8988T (cell line): ENCODE measurements at regions not wholly inside any gene's neighbourhood (a gene's known extent, or its start where the extent isn't known, plus 50 kb on each side); places are given as distances from the start of the nearest gene placed in this dataset.

Experiments used
- DNase-seq: peaks from one replicate; pipeline ENCODE4 v3.0.0; 2011

DNA sequence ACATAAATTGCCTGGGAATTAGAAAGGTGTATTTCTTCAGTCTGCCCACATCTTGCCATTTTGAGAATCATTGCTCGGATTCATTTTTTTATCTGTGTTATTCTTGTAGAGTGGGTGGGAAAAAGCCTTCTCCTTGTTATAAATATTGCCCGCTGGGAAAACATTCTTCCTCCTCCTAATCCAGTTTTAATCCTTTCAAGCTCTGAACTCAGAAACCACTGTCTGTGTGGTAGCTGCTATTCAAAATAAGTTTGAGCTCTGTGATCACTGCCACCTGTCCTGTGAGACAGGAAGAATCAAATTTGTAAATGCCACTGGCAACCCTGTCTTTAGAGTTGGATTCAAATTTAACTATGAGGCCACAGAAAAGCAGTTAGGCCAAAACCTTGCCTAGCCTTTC lies 1875.2 kb upstream of the PIK3C3 start:
- no peak for DNase-seq

DNA sequence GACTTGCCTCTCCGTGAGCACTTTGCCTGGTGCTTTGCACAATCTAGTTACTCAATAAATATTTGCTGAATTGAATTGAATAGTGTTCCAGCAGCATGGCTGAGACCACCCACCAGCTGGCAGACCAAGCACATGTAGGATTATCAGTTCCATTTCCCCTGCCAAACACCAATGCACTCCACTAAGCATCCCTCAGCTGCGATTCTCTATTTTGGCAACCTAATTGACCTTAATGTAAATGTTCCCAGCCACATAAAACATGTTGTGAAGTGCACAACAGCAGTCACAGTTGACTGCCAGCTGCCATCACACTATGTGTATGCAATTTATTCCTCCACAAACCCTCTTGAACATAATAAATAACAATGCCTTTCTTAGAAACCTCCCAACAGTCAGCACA lies 1879.4 kb upstream of the PIK3C3 start:
- DNase-seq: no peak

DNA sequence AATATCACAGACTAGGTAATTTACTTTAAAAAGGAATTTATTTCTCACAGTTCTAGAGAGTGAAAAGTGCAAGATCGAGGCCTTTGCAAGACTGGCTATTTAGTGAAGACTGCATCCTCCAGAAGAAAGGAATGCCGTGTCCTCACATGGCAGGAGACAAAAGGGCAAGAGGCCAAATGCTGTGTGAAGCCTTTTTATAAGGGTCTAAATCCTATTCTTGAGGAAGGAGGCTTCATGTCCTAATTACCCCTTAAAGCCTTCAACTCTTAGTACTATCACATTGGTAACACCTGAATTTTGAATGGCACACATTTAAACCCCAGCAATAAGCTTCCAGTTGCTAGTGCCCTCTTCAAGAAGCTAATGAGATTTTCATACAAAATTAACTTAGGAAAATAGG lies 1882.3 kb upstream of the PIK3C3 start:
- DNase-seq: no peak

DNA sequence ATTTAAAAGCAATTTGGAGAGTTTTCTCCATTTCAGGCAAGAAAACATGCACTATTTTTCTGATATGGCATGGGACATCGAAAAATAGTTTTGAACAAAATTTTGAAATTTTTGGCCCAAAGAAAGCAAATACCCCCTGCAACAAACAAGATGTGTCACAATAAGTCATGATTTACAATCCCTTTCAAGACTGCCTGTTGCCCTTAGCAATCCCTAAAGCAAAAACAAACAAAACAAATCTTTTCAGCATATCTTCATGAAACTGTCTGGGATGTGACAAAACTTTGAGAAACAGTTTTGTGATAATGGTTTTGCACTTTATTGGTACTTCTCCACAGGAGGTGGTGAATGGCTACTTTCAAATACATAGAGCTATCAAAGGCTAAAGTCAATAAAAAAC lies 1888.7 kb upstream of the PIK3C3 start:
- no peak for DNase-seq

DNA sequence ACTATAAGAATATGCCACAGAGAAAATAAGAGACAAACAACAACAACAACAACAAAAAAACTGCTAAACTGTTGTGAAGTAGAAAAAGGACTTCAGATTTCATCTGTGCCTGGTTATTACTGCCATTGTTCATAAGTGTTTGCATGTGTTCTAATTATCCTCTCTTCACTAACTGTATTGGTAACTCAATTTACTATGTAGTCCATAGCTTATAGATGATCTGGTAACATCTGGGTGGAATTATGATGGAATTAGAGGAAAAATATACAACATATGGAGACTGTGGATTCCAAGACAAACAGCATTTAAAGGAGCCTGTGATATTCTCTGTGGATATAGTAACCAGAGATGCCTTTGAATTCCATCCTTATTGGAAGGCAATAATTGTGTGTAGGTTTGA lies 1891.5 kb upstream of the PIK3C3 start:
- no peak for DNase-seq

DNA sequence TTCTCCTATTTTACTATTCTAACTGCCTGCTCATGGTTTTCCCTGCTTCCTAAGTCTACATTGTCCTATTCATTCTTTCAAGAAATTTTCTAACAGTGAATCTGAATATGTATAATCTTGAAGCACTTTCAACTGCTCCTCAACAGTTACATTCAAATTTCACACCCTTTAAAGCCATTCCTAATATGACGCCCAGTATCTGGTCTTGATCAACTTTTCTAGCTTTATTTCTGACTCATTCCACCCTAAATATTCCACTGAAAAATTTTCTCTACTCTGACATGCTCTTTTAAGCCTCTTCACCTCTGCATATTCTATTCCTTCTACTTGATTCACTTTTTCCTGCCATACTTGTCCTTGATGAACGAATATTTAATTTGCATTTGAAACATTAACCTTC lies 1893.9 kb upstream of the PIK3C3 start:
- DNase-seq: no peak

GRCh38 chr18:40060562-40060961 lies 1894.5 kb upstream of the PIK3C3 start:
- DNase-seq: no peak

DNA sequence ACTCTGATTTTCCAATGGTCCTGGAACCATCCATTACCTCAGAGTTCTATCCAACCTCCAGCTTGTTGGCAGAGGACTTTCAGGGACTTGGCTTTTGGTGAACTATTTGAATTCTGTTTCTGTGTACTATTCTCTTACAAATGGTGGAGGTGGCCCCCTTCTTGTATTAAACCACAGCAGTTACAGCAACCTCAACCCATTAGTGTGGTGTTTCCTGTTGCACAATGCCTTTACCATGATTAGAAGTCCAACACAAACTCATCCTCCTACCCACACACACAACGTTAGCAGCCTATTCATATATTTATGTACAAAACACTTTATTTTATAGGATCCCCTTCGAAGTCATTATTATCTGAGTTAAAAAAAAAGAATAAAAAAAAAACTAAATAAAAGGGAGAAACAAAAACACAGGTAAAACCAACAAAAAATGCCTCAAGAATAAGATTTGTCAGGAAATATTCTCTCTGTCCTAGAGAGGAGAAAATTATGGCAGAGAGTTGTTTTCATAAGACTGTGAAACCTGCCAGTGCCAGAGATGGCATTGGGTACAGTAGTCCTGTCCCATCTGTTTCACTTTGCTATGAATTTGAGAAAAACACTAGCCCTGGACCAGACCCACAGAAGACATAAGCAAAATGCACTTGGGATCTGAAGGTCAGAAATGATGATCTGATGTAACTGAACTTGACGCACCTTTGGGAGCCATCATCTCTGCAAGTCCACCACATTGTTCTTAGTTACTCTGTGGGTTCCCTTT lies 1896.0 kb upstream of the PIK3C3 start:
- DNase-seq: no peak

DNA sequence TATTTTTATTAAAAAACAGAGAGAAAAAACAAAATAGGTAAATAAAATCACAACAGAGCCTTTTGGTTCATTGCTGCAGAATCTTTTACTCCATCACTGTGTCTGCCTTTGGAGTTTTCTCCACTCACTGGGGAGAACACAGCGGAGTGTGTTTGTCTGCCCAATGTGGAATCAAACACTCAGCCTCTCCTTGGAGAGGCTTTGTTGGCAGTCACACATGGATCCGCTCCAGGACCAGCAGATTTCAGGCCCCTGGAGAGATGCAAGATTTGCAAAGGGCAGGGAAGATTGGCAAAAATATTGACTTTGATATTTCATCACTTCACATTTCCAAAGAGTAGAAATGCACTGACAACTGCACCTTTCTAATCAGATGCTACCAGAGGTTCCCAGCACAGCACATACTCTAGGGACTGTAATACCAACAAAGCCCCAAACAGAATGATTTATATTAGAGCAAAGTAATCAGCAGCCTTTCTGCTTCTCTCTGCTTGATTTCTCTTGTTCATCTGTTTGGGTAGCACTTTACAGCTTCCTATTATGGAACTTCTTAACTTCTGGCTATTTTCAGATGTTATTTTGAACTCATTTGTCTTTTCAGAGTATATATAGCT lies 1898.8 kb upstream of the PIK3C3 start:
- no peak for DNase-seq

GRCh38 chr18:40055262-40055661 lies 1899.8 kb upstream of the PIK3C3 start:
- DNase-seq: no peak

- DNase-seq: no peak
Observed at GRCh38 chr18:40049716-40050115, 1905.3 kb upstream of the PIK3C3 start.

DNA sequence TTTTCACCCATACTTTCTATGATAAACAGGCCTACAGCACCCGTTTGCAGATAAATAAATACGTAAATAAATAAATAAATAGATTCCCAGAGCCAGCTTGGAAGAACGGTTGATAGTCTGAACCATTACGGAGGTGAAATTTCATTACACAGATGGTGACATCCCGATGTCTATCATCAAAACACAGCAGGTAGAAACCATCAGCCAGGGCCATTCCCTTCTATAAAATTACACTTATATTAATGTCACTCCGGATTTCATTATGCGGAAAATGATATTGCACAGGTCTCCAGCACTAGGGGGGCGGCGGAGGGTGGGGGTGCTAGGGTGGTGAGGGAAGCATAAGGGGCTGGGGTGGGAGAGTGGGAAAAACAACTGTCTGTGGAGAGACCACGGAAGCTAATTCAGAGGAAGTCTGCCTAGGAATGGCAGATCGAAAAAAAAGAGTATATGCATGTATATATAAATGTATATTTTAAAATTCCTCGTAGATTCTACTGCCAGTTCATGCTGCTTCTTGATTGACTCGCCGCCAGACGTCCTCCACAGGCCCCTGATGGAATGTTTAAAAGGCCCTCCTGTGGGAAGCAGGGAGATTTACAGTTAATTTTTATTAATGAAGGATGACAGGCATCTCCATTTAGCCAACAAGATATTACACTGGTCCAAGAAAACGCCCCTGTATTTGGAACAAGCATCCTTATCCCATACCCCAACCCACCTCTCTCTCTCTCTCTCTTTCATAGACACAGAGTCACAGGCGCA lies 1906.0 kb upstream of the PIK3C3 start:
- DNase-seq: no peak

DNA sequence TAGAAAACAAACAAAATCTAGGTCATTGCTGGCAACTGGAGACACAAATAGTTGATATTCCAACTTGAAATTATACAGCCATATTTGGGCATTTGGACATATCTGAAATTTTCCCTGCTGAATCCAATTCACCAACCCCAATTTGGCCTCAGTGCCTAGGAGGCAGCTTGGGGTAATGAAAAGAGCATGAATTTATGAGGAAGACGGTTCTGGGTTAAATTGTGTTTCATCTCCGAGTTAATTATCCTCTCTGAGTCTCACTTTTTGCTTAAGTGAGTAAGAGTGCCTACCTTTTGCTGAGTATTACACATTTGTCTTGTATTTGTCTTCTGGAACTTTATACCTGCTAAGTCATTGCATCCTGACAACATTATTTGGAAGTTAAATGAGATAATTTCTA lies 1906.8 kb upstream of the PIK3C3 start:
- no peak for DNase-seq

- no peak for DNase-seq
Observed at GRCh38 chr18:40046596-40046995, 1908.4 kb upstream of the PIK3C3 start.

DNA sequence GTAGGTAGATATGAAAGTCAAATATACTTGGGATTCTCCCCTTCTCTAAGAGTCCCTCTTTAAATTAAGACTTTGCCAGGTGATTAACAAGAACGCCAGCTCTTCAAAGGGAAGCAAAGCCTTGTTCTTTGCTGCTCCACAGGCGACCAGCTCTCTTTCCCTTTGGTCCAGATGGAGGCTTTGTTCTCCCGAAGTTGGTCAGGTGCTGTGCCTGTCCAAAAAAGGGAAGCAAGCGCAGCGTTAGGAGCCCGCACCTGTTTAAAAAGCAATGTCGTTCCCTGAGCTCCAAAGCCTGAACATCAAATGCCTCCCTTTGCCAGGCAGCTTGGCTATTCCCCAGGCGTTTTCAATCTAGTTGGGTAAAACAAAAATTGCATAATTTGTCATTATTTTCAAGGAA lies 1913.1 kb upstream of the PIK3C3 start:
- DNase-seq: no peak

GRCh38 chr18:40040574-40040973 lies 1914.5 kb upstream of the PIK3C3 start:
- DNase-seq: no peak

DNA sequence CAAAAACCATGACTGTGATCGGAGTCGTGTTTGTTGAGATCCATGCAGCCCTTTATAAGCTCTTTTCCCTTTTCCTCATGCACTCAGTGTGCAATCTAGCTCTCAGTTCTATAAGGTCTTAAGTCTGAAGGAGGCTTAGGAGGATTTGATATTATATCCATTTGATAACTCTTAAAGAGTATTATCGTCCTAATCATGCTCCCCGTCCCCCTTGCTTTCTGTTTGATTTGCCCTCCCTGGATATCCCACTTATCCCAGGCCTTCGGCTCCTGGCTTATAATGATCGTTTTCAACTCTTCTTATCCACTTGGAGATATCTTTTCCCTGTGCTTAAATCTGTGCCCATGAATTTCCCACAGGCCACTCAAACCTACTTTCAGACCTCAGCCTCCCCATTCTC lies 1917.7 kb upstream of the PIK3C3 start:
- no peak for DNase-seq

GRCh38 chr18:40036861-40037260 lies 1918.2 kb upstream of the PIK3C3 start:
- no peak for DNase-seq

DNA sequence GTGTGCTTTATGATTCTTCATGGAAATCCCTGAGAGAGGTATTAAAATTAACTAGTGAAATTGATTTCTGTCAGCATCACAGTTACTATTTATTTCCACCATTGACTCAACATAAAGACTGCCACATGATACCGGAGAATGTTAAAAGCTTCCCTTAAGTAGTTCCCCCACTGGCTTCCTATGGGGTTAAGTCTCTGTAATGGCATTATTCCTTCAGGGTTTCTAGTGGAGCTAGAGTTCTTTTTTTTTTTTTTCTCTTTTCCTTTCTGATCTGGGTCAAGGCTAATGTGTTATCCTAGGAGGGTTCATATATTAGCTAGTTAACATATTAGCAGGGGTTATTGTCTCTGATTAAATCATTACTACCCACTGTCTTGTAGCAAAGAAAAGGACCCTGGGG lies 1919.1 kb upstream of the PIK3C3 start:
- DNase-seq: no peak

DNA sequence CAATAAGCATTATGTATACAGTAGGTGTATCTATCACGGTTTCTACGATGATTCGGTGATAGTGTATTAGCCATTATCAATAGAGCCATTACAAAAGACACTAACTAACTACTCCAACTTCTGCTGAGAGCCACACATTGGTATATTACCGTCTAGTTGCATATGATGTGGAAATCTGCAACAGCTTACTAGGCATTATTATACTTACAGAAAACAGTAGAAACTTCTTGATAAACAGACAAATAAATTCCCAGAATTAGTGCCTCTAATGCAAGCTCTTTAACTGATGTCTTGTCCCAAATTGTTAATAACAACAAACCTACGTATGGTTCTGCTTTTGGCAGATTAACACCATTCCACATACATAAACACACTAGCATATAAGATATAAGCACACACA lies 1923.0 kb upstream of the PIK3C3 start:
- no peak for DNase-seq

DNA sequence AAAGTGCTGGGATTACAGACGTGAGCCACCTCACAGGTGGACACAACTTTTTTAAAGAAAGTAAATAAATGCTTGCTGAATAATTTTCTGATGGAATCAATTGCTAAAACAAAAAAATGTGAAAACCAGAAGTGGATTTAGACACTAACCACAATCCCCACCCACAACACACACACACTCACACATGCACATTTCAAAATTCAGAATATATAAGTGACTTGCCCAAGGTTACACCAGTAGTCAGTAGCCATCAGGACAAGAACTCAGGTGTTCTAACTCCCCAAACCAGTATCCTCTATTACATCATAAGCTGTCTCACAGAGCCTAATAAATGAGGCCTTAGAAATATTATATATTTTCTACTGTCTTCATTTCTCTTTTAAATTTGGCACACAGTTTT lies 1923.6 kb upstream of the PIK3C3 start:
- no peak for DNase-seq

DNA sequence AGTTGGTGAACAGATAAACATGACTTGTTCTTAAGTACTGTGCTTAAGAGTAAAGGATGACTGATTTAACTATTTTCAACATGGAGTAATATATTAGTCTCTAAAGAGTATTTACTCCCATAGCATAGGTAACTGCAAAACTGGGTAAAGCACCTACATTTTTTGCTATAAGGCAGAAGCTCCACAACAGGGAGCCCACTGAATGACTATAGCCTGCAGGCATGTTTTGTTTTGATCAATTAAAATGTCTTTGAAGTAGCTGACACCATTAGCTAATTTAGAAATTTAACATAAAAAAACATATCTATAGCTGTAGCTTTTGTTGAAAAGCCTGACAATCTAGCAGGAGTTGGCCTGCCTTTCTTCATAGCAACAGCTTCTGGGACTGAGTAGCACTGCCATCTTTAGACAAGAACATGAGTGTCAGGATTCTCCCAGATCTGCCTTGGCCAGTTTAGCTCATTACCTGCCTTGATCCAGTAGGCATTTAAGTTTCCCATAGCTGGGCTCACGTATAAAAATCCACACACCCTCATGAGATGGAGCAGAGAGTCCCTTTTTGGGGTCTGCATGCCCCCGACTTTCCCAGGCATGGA lies 1935.1 kb upstream of the PIK3C3 start:
- no peak for DNase-seq

DNA sequence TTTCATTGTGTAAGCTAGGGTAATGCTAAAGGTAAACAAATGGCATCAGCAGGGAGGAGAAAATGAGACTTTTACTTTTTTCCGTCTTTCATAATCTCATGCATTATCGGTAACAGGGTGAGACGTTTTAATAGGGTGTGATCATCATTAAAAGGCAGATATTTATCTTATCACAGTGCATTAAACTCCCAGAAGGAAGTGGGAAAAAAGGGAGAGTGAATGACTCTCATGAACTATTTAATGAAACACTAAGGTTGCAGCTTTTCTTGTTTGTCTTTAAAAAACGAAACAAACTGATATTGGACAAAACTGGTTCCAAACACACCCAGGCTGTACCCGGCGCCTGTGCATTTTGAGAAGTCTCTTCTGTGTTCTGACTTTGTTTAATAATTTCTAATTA lies 1936.8 kb upstream of the PIK3C3 start:
- no peak for DNase-seq

GRCh38 chr18:40017021-40017420 lies 1938.0 kb upstream of the PIK3C3 start:
- DNase-seq: no peak
